H1 (cell line): ENCODE measurements at regions not wholly inside any gene's neighbourhood (a gene's known extent, or its start where the extent isn't known, plus 50 kb on each side); places are given as distances from the start of the nearest gene placed in this dataset.

ENCODE experiments used
- CTCF ChIA-PET: fragments of 300-600 bp; sonication (Branson Sonifier 250); formaldehyde crosslinking; loops from one replicate; lab custom pipeline; 2021; ENCODE audit not compliant: partially characterized antibody; lab: Charles Lee
- POLR2A ChIA-PET: fragments of 300-600 bp; sonication (Branson Sonifier 250); formaldehyde crosslinking; loops from one replicate; lab custom pipeline; 2021; ENCODE audit warnings: inconsistent platforms; ENCODE audit not compliant: partially characterized antibody; lab: Charles Lee
- DNase-seq, 2 experiments: peaks; one replicate each; pipeline versions ENCODE4 v3.0.0 to v3.0.0-alpha.2; 2010 to 2022; ENCODE audit warnings: low spot score in 2 of 2, low read depth in 1 of 2, mixed read lengths in 1 of 2
- FAIRE-seq: peaks from 2 replicates; lab custom pipeline; 2011; peaks lifted over from hg19 to GRCh38; lab: Jason Lieb, UNC
- H2AFZ ChIP-seq: 2 replicates; pipeline ENCODE4 v1.8.1; 2012; ENCODE audit warnings: low read length, inconsistent platforms
- H2AK5ac ChIP-seq: 2 replicates; pipeline ENCODE4 v1.6.1; 2013; ENCODE audit warnings: low read depth, low read length
- H2BK120ac ChIP-seq: replicated peaks from 2 replicates; pipeline ENCODE3; 2013; ENCODE audit warnings: low read depth, low read length, inconsistent platforms
- H2BK12ac ChIP-seq: 2 replicates; pipeline ENCODE4 v1.6.1; 2013; ENCODE audit warnings: low read depth, low read length
- H2BK15ac ChIP-seq: 2 replicates; pipeline ENCODE4 v1.6.1; 2013; ENCODE audit warnings: low read length
- H2BK20ac ChIP-seq: 2 replicates; pipeline ENCODE4 v1.6.1; 2013; ENCODE audit warnings: low read length
- H2BK5ac ChIP-seq: 2 replicates; pipeline ENCODE4 v1.6.1; 2013; ENCODE audit warnings: low read depth, low read length
- H3K14ac ChIP-seq: 2 replicates; pipeline ENCODE4 v1.6.1; 2013; ENCODE audit warnings: inconsistent platforms; ENCODE audit not compliant: insufficient read length
- H3K18ac ChIP-seq: 2 replicates; pipeline ENCODE4 v1.6.1; 2013; ENCODE audit warnings: low read length; ENCODE audit errors: extremely low read depth
- H3K23ac ChIP-seq: 2 replicates; pipeline ENCODE4 v1.6.1; 2013; ENCODE audit warnings: inconsistent platforms; ENCODE audit not compliant: insufficient read length
- H3K23me2 ChIP-seq: 2 replicates; pipeline ENCODE4 v1.6.1; 2013; ENCODE audit warnings: low read depth, low read length
- H3K27ac ChIP-seq: 2 replicates; pipeline ENCODE4 v1.6.1; 2011; ENCODE audit warnings: low read depth, low read length, inconsistent platforms
- H3K27me3 ChIP-seq, 4 experiments: replicated peaks in 1 of 4; 1 replicate in 1 of 4; 2 replicates in 3 of 4; pipeline versions ENCODE4 v1.6.1 to v1.8.1; 2011 to 2013; ENCODE audit warnings: low read length in 3 of 4, mild to moderate bottlenecking in 3 of 4, inconsistent platforms in 2 of 4, mixed read lengths in 2 of 4, moderate library complexity in 1 of 4; ENCODE audit not compliant: control insufficient read depth in 3 of 4, insufficient read depth in 3 of 4; ENCODE audit errors: extremely low read depth in 1 of 4
- H3K36me3 ChIP-seq, 4 experiments: 2 replicates each; pipeline versions ENCODE4 v1.6.1 to v1.8.1; 2011 to 2013; ENCODE audit warnings: mild to moderate bottlenecking in 4 of 4, low read length in 3 of 4, moderate library complexity in 2 of 4, control low read depth in 1 of 4, inconsistent platforms in 1 of 4; ENCODE audit not compliant: insufficient read depth in 4 of 4, control insufficient read depth in 2 of 4
- H3K4ac ChIP-seq: replicated peaks from 2 replicates; pipeline ENCODE3; 2013; ENCODE audit warnings: low read length, low read depth, mixed read lengths, inconsistent platforms; ENCODE audit not compliant: insufficient read length
- H3K4me1 ChIP-seq, 4 experiments: replicated peaks in 1 of 4; 1 replicate in 1 of 4; 2 replicates in 3 of 4; pipeline versions ENCODE4 v1.6.1 to v1.8.1; 2011 to 2013; ENCODE audit warnings: low read length in 3 of 4, inconsistent platforms in 2 of 4, mixed read lengths in 1 of 4; ENCODE audit not compliant: insufficient read depth in 4 of 4, control insufficient read depth in 3 of 4
- H3K4me2 ChIP-seq, 2 experiments: 2 replicates each; pipeline versions ENCODE4 v1.6.1 to v1.8.1; 2011 to 2013; ENCODE audit warnings: low read depth in 2 of 2, low read length in 2 of 2, control low read depth in 1 of 2, inconsistent platforms in 1 of 2, mild to moderate bottlenecking in 1 of 2; ENCODE audit not compliant: insufficient read depth in 1 of 2
- H3K4me3 ChIP-seq, 4 experiments: fragments of 200-600, 300-600 bp in 1 of 4; sonication (generic), shearing (Covaris generic), sonication (Bioruptor Twin) in 1 of 4; 2 replicates each; pipeline versions ENCODE4 v1.5.1 to v1.8.1; 2011 to 2016; ENCODE audit warnings: low read length in 4 of 4, low read depth in 3 of 4, control low read depth in 2 of 4, inconsistent platforms in 2 of 4, mild to moderate bottlenecking in 2 of 4, mixed read lengths in 1 of 4, moderate library complexity in 1 of 4; ENCODE audit not compliant: insufficient read depth in 2 of 4; ENCODE audit errors: extremely low read depth in 1 of 4
- H3K56ac ChIP-seq: replicated peaks from 2 replicates; pipeline ENCODE3; 2013; ENCODE audit warnings: low read depth, mild to moderate bottlenecking, mixed read lengths, low read length, inconsistent platforms; ENCODE audit not compliant: insufficient read length
- H3K79me1 ChIP-seq: 2 replicates; pipeline ENCODE4 v1.6.1; 2013; ENCODE audit warnings: low read depth, low read length, control low read depth
- H3K79me2 ChIP-seq, 2 experiments: 2 replicates each; pipeline versions ENCODE4 v1.6.1 to v1.8.1; 2012 to 2013; ENCODE audit warnings: low read length in 2 of 2, mild to moderate bottlenecking in 2 of 2, inconsistent platforms in 1 of 2; ENCODE audit not compliant: insufficient read depth in 2 of 2, control insufficient read depth in 1 of 2
- H3K9ac ChIP-seq, 4 experiments: replicated peaks in 1 of 4; 1 replicate in 1 of 4; 2 replicates in 3 of 4; pipeline versions ENCODE4 v1.6.1 to v1.8.1; 2011 to 2013; ENCODE audit warnings: low read depth in 3 of 4, low read length in 3 of 4, control low read depth in 2 of 4, mild to moderate bottlenecking in 2 of 4, moderate library complexity in 2 of 4, inconsistent platforms in 1 of 4; ENCODE audit errors: extremely low read depth in 1 of 4
- H3K9me3 ChIP-seq, 2 experiments: 2 replicates each; pipeline versions ENCODE4 v1.6.1 to v1.8.1; 2012 to 2013; ENCODE audit warnings: mild to moderate bottlenecking in 2 of 2, moderate library complexity in 2 of 2, control low read depth in 1 of 2, inconsistent platforms in 1 of 2, low read depth in 1 of 2, low read length in 1 of 2, mixed read lengths in 1 of 2; ENCODE audit not compliant: insufficient read depth in 2 of 2
- H4K20me1 ChIP-seq, 2 experiments: replicated peaks in 1 of 2; 2 replicates each; pipeline versions ENCODE3 to v1.8.1; 2011 to 2013; ENCODE audit warnings: inconsistent platforms in 2 of 2, low read length in 2 of 2, mild to moderate bottlenecking in 1 of 2; ENCODE audit not compliant: insufficient read depth in 2 of 2, control insufficient read depth in 1 of 2
- H4K5ac ChIP-seq: 2 replicates; pipeline ENCODE4 v1.6.1; 2013; ENCODE audit warnings: low read length, low read depth, mixed read lengths, inconsistent platforms; ENCODE audit not compliant: insufficient read length
- H4K8ac ChIP-seq: 2 replicates; pipeline ENCODE4 v1.8.0; 2013; ENCODE audit warnings: mild to moderate bottlenecking, moderate library complexity, low read length, inconsistent platforms; ENCODE audit not compliant: insufficient read depth; ENCODE audit errors: extremely low read depth
- H4K91ac ChIP-seq: replicated peaks from 2 replicates; pipeline ENCODE3; 2013; ENCODE audit warnings: low read length, mixed read lengths, inconsistent platforms; ENCODE audit not compliant: insufficient read length
- GABPA ChIP-seq: IDR thresholded peaks from 2 replicates; pipeline ENCODE4 v1.6.1; 2011; ENCODE audit warnings: mild to moderate bottlenecking, low read length, moderate library complexity, borderline replicate concordance; ENCODE audit not compliant: insufficient read depth
- HDAC2 ChIP-seq, 2 experiments: fragments of 300-600 bp in 1 of 2; sonication (generic) in 1 of 2; IDR thresholded peaks; 2 replicates each; pipeline ENCODE4 v1.6.1; 2011 to 2012; ENCODE audit warnings: low read depth in 2 of 2, low read length in 2 of 2, mild to moderate bottlenecking in 2 of 2, moderate library complexity in 2 of 2, borderline replicate concordance in 1 of 2, inconsistent platforms in 1 of 2
- RXRA ChIP-seq: IDR thresholded peaks from 2 replicates; pipeline ENCODE4 v1.6.1; 2011; ENCODE audit warnings: low read depth, mild to moderate bottlenecking, low read length, moderate library complexity; ENCODE audit not compliant: insufficient read depth
- SIRT6 ChIP-seq: IDR thresholded peaks from one replicate; pipeline ENCODE4 v1.7.1; 2012; ENCODE audit warnings: low read length, inconsistent platforms
- TAF1 ChIP-seq: IDR thresholded peaks from 2 replicates; pipeline ENCODE4 v1.6.1; 2011; ENCODE audit warnings: mild to moderate bottlenecking, low read depth, low read length
- WGBS, 2 experiments: shearing (Covaris generic) in 1 of 2; methylation state at CpG; one replicate each; pipeline versions ENCODE4 v1.1.6 to v1.1.7; 2013 to 2015; ENCODE audit warnings: low lambda C conversion rate in 2 of 2, mixed read lengths in 2 of 2, inconsistent platforms in 1 of 2, low coverage in 1 of 2, missing lambda C conversion rate in 1 of 2; ENCODE audit not compliant: insufficient replicate concordance in 2 of 2, insufficient coverage in 1 of 2, insufficient read length in 1 of 2; ENCODE audit errors: extremely low coverage in 1 of 2, missing lambda C conversion rate in 1 of 2; 5-methylcytosine and 5-hydroxymethylcytosine counted together
- TF ChIP-seq, protein P1 (sequence below): IDR thresholded peaks from 2 replicates; pipeline ENCODE4 v1.6.1; 2011; ENCODE audit warnings: low read length, improper control_type of control experiment

DNA sequence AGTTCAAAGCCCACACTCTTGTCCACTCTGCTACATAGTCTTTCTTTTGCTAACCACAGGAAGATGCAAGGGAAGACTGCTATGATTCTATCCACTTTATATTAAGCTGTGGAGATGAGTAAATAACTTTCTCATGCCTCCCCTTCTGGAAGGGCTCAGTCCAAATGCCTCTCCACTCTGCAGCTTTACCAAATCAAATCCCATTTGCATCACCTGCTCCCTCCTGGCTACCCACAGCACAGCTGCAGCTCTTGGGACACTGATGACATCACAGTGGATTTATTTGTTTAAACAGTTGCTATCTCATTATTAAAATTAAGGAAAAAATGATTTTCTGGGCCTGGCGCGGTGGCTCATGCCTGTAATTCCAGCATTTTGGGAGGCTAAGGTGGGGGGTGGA is 1544.9 kb upstream of the WWC1 start:
- TF ChIP-seq RXRA (no peak), SIRT6 (no peak), TAF1 (no peak), HDAC2 (IDR thresholded peaks at IDR 0.05; ENCODE audit: borderline replicate concordance in 1 of 2, low read depth in 2 of 2, low read length in 2 of 2) (no peak), GABPA (no peak)
- TF ChIP-seq, protein P1, sequence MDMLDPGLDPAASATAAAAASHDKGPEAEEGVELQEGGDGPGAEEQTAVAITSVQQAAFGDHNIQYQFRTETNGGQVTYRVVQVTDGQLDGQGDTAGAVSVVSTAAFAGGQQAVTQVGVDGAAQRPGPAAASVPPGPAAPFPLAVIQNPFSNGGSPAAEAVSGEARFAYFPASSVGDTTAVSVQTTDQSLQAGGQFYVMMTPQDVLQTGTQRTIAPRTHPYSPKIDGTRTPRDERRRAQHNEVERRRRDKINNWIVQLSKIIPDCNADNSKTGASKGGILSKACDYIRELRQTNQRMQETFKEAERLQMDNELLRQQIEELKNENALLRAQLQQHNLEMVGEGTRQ: no peak
- whole genome bisulfite sequencing, 2 experiments: 100% methylated on average over 2 of the region's 2 CpGs; no CpG with 5 or more reads in 1 of the 2 experiments

More for the DNA sequence above, 1544.9 kb upstream of the WWC1 start:
- Histone ChIP-seq H3K56ac (no peak overlapping the region), H3K79me2 (no peaks in the 10 kb centered on the region), H3K18ac (no peak overlapping the region), H3K4ac (no peak overlapping the region), H4K20me1 (no peaks in the 10 kb centered on the region), H4K8ac (no peak overlapping the region), H3K23ac (no peak overlapping the region), H3K4me2 (no peak overlapping the region), H4K91ac (no peak overlapping the region), H2AK5ac (no peak overlapping the region), H3K27ac (no peak overlapping the region), H2BK120ac (no peak overlapping the region), H2BK12ac (no peak overlapping the region), H4K5ac (no peak overlapping the region), H2BK15ac (no peak overlapping the region), H3K9me3 (no peaks in the 10 kb centered on the region), H3K14ac (no peak overlapping the region), H3K79me1 (no peaks in the 10 kb centered on the region), H3K23me2 (no peaks in the 10 kb centered on the region), H3K4me1 (no peaks in the 10 kb centered on the region), H3K4me3 (no peak overlapping the region), H2BK20ac (no peak overlapping the region), H3K9ac (no peak overlapping the region), H3K36me3 (no peaks in the 10 kb centered on the region), H2BK5ac (no peak overlapping the region), H2AFZ (no peak overlapping the region), H3K27me3 (no peaks in the 10 kb centered on the region)
- DNase-seq (no peak), FAIRE-seq (no peak)
- ChIA-PET POLR2A (no interaction called here), CTCF (interaction anchor here (1.1 kb wide), 1 partner anchor 940 kb away, joined by 3 read pairs; no protein-coding TSS in a partner anchor)
